Mesendoderm (in vitro differentiated cells): ENCODE measurements at regions not wholly inside any gene's neighbourhood (a gene's known extent, or its start where the extent isn't known, plus 50 kb on each side); places are given as distances from the start of the nearest gene placed in this dataset.
A peak's percentile ranks its signal among the peaks of the same experiment; 100 is the strongest.

ENCODE experiments used
- DNase-seq: peaks from one replicate; pipeline ENCODE4 v3.0.0; 2013
- H2AK5ac ChIP-seq: 2 replicates; pipeline ENCODE4 v1.6.1; 2013; ENCODE audit warnings: low read length, inconsistent platforms
- H2BK120ac ChIP-seq: 2 replicates; pipeline ENCODE4 v1.6.1; 2013; ENCODE audit warnings: low read depth, mild to moderate bottlenecking, low read length, moderate library complexity, mixed read lengths
- H2BK15ac ChIP-seq: replicated peaks from 2 replicates; pipeline ENCODE4 v1.6.1; 2013; ENCODE audit warnings: low read depth, mild to moderate bottlenecking, moderate library complexity
- H2BK5ac ChIP-seq: 2 replicates; pipeline ENCODE4 v1.6.1; 2013; ENCODE audit warnings: low read length, inconsistent platforms
- H3K18ac ChIP-seq: 2 replicates; pipeline ENCODE4 v1.6.1; 2013; ENCODE audit warnings: mild to moderate bottlenecking, low read length, mixed read lengths
- H3K23ac ChIP-seq: one replicate; pipeline ENCODE4 v1.6.1; 2013; ENCODE audit warnings: low read length
- H3K27ac ChIP-seq: 2 replicates; pipeline ENCODE4 v1.5.1; 2013; ENCODE audit warnings: low read depth, mild to moderate bottlenecking, inconsistent platforms, low read length, moderate library complexity
- H3K27me3 ChIP-seq: 2 replicates; pipeline ENCODE4 v1.6.1; 2013; ENCODE audit warnings: low read length, control low read depth, mild to moderate bottlenecking, inconsistent platforms; ENCODE audit not compliant: insufficient read depth, poor library complexity
- H3K36me3 ChIP-seq: 2 replicates; pipeline ENCODE4 v1.6.1; 2013; ENCODE audit warnings: low read length, inconsistent platforms; ENCODE audit not compliant: control insufficient read depth, insufficient read depth
- H3K4ac ChIP-seq: one replicate; pipeline ENCODE4 v1.6.1; 2013; ENCODE audit warnings: low read depth, mild to moderate bottlenecking, low read length, moderate library complexity
- H3K4me1 ChIP-seq: 2 replicates; pipeline ENCODE4 v1.6.1; 2013; ENCODE audit warnings: low read depth, low read length, inconsistent platforms; ENCODE audit not compliant: control insufficient read depth
- H3K4me2 ChIP-seq: 2 replicates; pipeline ENCODE4 v1.6.1; 2013; ENCODE audit warnings: low read length
- H3K4me3 ChIP-seq: 2 replicates; pipeline ENCODE4 v1.5.1; 2013; ENCODE audit warnings: mild to moderate bottlenecking, low read length
- H3K56ac ChIP-seq: one replicate; pipeline ENCODE4 v1.6.1; 2013; ENCODE audit warnings: low read length
- H3K79me1 ChIP-seq: 2 replicates; pipeline ENCODE4 v1.6.1; 2013; ENCODE audit warnings: low read length, inconsistent platforms
- H3K79me2 ChIP-seq: 2 replicates; pipeline ENCODE4 v1.6.1; 2013; ENCODE audit warnings: mild to moderate bottlenecking, low read length; ENCODE audit not compliant: control insufficient read depth, insufficient read depth
- H3K9ac ChIP-seq: 2 replicates; pipeline ENCODE4 v1.6.1; 2013; ENCODE audit warnings: low read length, inconsistent platforms
- H4K5ac ChIP-seq: one replicate; pipeline ENCODE4 v1.6.1; 2013; ENCODE audit warnings: low read length
- H4K8ac ChIP-seq: one replicate; pipeline ENCODE4 v1.6.1; 2013; ENCODE audit warnings: low read depth, mild to moderate bottlenecking, control low read depth, low read length, moderate library complexity
- WGBS: extraction: QIAGEN DNeasy Blood & Tissue Kit; methylation state at CpG from one replicate; pipeline ENCODE4 v1.1.7; 2013; ENCODE audit warnings: low lambda C conversion rate, missing lambda C conversion rate; ENCODE audit not compliant: insufficient coverage; ENCODE audit errors: extremely low coverage; 5-methylcytosine and 5-hydroxymethylcytosine counted together

DNA sequence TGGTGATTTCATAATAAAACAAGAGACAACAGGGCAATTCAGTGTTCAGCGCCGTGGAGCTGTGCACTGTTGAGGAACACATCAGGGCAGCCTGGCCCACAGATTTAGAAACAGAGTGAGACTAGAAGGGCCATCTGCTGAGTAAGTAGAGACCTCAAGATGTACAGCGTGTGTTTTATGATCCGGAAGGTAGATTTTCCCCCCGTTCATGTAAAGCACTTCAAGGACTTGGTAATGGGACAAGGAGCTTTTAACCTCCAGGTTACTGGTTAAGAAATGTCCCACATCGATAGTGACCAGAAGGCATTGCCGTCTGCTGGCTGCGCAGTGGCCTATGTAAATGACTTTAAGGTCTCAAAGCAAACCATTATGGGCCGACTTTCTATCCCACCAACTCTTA is 1057.7 kb upstream of the EEF2KMT start:
- Histone ChIP-seq H2AK5ac (no peak overlapping the region), H2BK120ac (no peak overlapping the region), H4K8ac (no peak overlapping the region), H3K23ac (no peak overlapping the region), H3K56ac (no peak overlapping the region), H3K4ac (peak overlapping the region; percentile 36), H4K5ac (no peak overlapping the region), H3K27ac (no peak overlapping the region), H2BK15ac (no peak overlapping the region), H3K9ac (no peak overlapping the region), H3K4me2 (no peak overlapping the region), H3K79me2 (no peaks in the 10 kb centered on the region), H3K36me3 (no peaks in the 10 kb centered on the region), H3K4me3 (no peak overlapping the region), H3K4me1 (no peaks in the 10 kb centered on the region), H3K27me3 (no peaks in the 10 kb centered on the region), H2BK5ac (no peak overlapping the region), H3K18ac (no peak overlapping the region), H3K79me1 (no peaks in the 10 kb centered on the region)
- WGBS: no CpG with 5 or more reads among the region's 9 CpGs
- DNase-seq: no peak

GRCh38 chr16:6153901-6154300 is 1056.3 kb upstream of the EEF2KMT start:
- DNase-seq: no peak

DNA sequence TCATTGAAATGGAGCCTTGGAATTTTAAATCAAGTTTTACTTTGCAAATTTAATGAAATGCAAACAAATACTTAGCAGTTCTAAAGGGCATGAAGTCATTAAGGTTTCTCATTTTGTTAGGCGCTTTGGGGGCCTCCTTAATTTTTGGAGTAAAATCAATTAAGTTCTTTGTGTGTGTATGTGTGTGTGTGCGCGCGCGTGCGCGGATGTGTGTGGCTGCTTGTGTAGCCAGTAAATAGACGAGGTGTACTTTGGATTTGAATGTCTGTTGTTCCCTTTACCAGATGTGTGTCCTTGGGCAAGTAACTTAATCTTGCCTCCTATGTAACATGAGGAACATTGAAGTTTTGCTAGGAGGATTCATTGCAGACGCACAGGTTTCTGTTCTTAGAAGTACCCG is 1051.4 kb upstream of the EEF2KMT start:
- Histone ChIP-seq H3K36me3 (no peaks in the 10 kb centered on the region), H3K79me1 (no peaks in the 10 kb centered on the region), H3K56ac (no peak overlapping the region), H3K27me3 (no peaks in the 10 kb centered on the region), H4K8ac (no peak overlapping the region), H3K4me1 (no peaks in the 10 kb centered on the region), H2BK120ac (no peak overlapping the region), H3K9ac (no peak overlapping the region), H3K27ac (no peak overlapping the region), H2BK5ac (no peak overlapping the region), H3K23ac (no peak overlapping the region), H3K18ac (no peak overlapping the region), H4K5ac (no peak overlapping the region), H2AK5ac (no peak overlapping the region), H3K4me3 (no peak overlapping the region), H3K79me2 (no peaks in the 10 kb centered on the region), H3K4ac (no peak overlapping the region), H2BK15ac (no peak overlapping the region), H3K4me2 (no peak overlapping the region)
- no peak for DNase-seq
- no CpG with 5 or more reads among the region's 10 CpGs for WGBS

More at GRCh38 chr16:6153901-6154300, 1056.3 kb upstream of the EEF2KMT start:
- Histone ChIP-seq H3K4me3 (no peak overlapping the region), H2BK15ac (no peak overlapping the region), H2BK120ac (no peak overlapping the region), H4K8ac (no peak overlapping the region), H3K27ac (no peak overlapping the region), H3K56ac (no peak overlapping the region), H3K4ac (no peak overlapping the region), H3K27me3 (no peaks in the 10 kb centered on the region), H3K4me2 (no peak overlapping the region), H3K4me1 (no peaks in the 10 kb centered on the region), H2BK5ac (no peak overlapping the region), H2AK5ac (no peak overlapping the region), H3K79me2 (no peaks in the 10 kb centered on the region), H3K23ac (no peak overlapping the region), H4K5ac (no peak overlapping the region), H3K36me3 (no peaks in the 10 kb centered on the region), H3K18ac (no peak overlapping the region), H3K9ac (no peak overlapping the region), H3K79me1 (no peaks in the 10 kb centered on the region)
- no CpG with 5 or more reads among the region's 5 CpGs for WGBS

DNA sequence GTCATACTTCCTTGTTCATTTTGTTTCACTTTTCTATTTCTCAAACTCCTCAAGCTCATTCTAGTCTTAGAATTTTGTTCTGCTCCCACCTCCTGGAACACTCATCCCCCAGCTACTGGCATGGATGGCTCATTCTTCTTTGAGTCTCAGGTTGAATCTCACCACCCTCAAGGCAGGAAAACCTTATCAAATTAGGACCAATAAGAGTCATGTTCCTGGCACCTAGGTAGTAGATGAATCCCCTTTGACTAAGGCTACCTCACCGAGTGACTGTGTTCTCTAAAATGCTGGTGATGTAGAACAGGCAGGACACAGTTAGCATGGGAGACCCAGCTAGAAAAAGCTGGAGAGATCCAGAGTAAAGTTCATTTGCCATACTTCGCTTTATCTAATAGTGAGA is 1050.8 kb upstream of the EEF2KMT start:
- H3K4me1 ChIP-seq: no peaks in the 10 kb centered on the region
- H3K36me3 ChIP-seq: no peaks in the 10 kb centered on the region
- H2BK120ac ChIP-seq: no peak overlapping the region
- no peak overlapping the region for H2BK15ac ChIP-seq
- DNase-seq: no peak
- H3K56ac ChIP-seq: no peak overlapping the region
- H2BK5ac ChIP-seq: no peak overlapping the region
- H3K23ac ChIP-seq: no peak overlapping the region
- no peak overlapping the region for H3K9ac ChIP-seq
- H4K8ac ChIP-seq: no peak overlapping the region
- no CpG with 5 or more reads among the region's 2 CpGs for WGBS
- H3K27me3 ChIP-seq: no peaks in the 10 kb centered on the region
- no peak overlapping the region for H3K27ac ChIP-seq
- H3K18ac ChIP-seq: no peak overlapping the region
- no peak overlapping the region for H3K4ac ChIP-seq
- no peak overlapping the region for H2AK5ac ChIP-seq
- H3K4me3 ChIP-seq: no peak overlapping the region
- H3K4me2 ChIP-seq: no peak overlapping the region
- no peaks in the 10 kb centered on the region for H3K79me2 ChIP-seq
- H4K5ac ChIP-seq: no peak overlapping the region
- H3K79me1 ChIP-seq: no peaks in the 10 kb centered on the region

DNA sequence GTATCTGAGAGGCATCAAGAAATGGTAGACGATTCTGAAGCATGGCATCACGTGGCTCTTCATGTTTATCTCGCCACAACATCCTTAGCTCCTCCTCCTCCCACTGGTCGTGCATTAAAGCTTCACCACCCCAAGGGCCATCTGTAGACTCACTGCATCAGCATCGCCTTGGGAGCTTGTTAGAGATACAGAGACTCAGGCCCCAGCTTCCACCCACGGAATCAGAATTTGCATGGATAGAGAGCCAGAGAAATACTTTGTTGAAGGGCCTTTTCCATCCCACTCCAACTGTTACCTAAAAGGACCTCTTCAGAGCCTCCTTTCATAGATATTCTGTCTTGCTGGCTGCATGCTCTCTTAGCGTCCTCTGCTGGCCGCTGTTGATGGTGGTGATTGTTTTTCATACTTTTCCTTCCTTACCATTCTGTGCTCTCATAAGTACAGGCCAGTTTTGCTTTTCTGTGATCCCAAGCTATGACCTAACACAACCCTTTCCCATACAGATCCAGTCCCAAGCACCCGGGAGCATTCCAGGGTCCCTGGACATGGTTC is 1049.4 kb upstream of the EEF2KMT start:
- Histone ChIP-seq H3K23ac (no peak overlapping the region), H3K4ac (no peak overlapping the region), H3K79me2 (no peaks in the 10 kb centered on the region), H3K9ac (no peak overlapping the region), H3K27me3 (no peaks in the 10 kb centered on the region), H3K79me1 (no peaks in the 10 kb centered on the region), H2AK5ac (no peak overlapping the region), H3K4me1 (no peaks in the 10 kb centered on the region), H2BK5ac (no peak overlapping the region), H3K4me3 (no peak overlapping the region), H4K5ac (no peak overlapping the region), H2BK120ac (no peak overlapping the region), H3K18ac (no peak overlapping the region), H4K8ac (no peak overlapping the region), H3K4me2 (no peak overlapping the region), H3K36me3 (no peaks in the 10 kb centered on the region), H3K56ac (no peak overlapping the region), H2BK15ac (no peak overlapping the region), H3K27ac (no peak overlapping the region)
- no CpG with 5 or more reads among the region's 9 CpGs for WGBS
- DNase-seq: peak; percentile 54

GRCh38 chr16:6146356-6146755 is 1048.8 kb upstream of the EEF2KMT start:
- no peak overlapping the region for H3K23ac ChIP-seq
- H3K79me2 ChIP-seq: no peaks in the 10 kb centered on the region
- H3K79me1 ChIP-seq: no peaks in the 10 kb centered on the region
- H3K9ac ChIP-seq: no peak overlapping the region
- H4K5ac ChIP-seq: no peak overlapping the region
- H3K27ac ChIP-seq: no peak overlapping the region
- H3K4me1 ChIP-seq: no peaks in the 10 kb centered on the region
- no peak overlapping the region for H2AK5ac ChIP-seq
- no peak overlapping the region for H3K56ac ChIP-seq
- H3K36me3 ChIP-seq: no peaks in the 10 kb centered on the region
- no peak overlapping the region for H2BK120ac ChIP-seq
- no peak overlapping the region for H2BK5ac ChIP-seq
- no peak overlapping the region for H2BK15ac ChIP-seq
- no peak overlapping the region for H4K8ac ChIP-seq
- no peak for DNase-seq
- no CpG with 5 or more reads among the region's 2 CpGs for WGBS
- H3K4ac ChIP-seq: no peak overlapping the region
- no peak overlapping the region for H3K4me3 ChIP-seq
- no peak overlapping the region for H3K18ac ChIP-seq
- no peak overlapping the region for H3K4me2 ChIP-seq
- no peaks in the 10 kb centered on the region for H3K27me3 ChIP-seq
